GM12878 (cell line): ENCODE measurements at regions not wholly inside any gene's neighbourhood (a gene's known extent, or its start where the extent isn't known, plus 50 kb on each side); places are given as distances from the start of the nearest gene placed in this dataset.

Experiments
- CREM ChIP-seq: IDR thresholded peaks from 2 replicates; pipeline ENCODE4 v1.6.1; 2014; ENCODE audit warnings: antibody characterized with exemption, low read depth
- CTCF ChIP-seq, 3 experiments: IDR thresholded peaks in 2 of 3; conservative IDR thresholded peaks in 1 of 3; 2 replicates each; pipeline ENCODE4 v1.5.1; 2011; ENCODE audit warnings: low read depth in 3 of 3, low read length in 3 of 3, mild to moderate bottlenecking in 3 of 3, control low read depth in 2 of 3, moderate library complexity in 2 of 3, inconsistent platforms in 1 of 3, mixed read lengths in 1 of 3; ENCODE audit not compliant: control insufficient read depth in 2 of 3, insufficient read depth in 1 of 3; ENCODE audit errors: extremely low read depth in 1 of 3
- ESRRA ChIP-seq: IDR thresholded peaks from 2 replicates; pipeline ENCODE4 v1.6.1; 2012; ENCODE audit warnings: mild to moderate bottlenecking, low read length, improper control_type of control experiment
- GABPA ChIP-seq: IDR thresholded peaks from 2 replicates; pipeline ENCODE4 v1.6.1; 2014; ENCODE audit warnings: antibody characterized with exemption, low read depth, mild to moderate bottlenecking, inconsistent platforms
- KDM1A ChIP-seq: fragments of 200-600 bp; sonication (generic); IDR thresholded peaks from 2 replicates; pipeline ENCODE4 v1.6.1; 2016; ENCODE audit warnings: borderline replicate concordance
- PKNOX1 ChIP-seq: fragments of 450-650 bp; IDR thresholded peaks from 2 replicates; pipeline ENCODE4 v1.6.1; 2016; ENCODE audit warnings: mild to moderate bottlenecking
- POLR2AphosphoS5 ChIP-seq: IDR thresholded peaks from 2 replicates; pipeline ENCODE4 v1.6.1; 2011; ENCODE audit warnings: mild to moderate bottlenecking, low read length, inconsistent platforms
- RCOR1 ChIP-seq: conservative IDR thresholded peaks from 2 replicates; pipeline ENCODE4 v1.6.1; 2012; ENCODE audit warnings: low read depth, low read length, improper control_type of control experiment
- TF ChIP-seq, protein P1 (sequence below): IDR thresholded peaks from 2 replicates; pipeline ENCODE4 v1.6.1; 2011; ENCODE audit warnings: low read depth, low read length, improper control_type of control experiment, borderline replicate concordance

DNA sequence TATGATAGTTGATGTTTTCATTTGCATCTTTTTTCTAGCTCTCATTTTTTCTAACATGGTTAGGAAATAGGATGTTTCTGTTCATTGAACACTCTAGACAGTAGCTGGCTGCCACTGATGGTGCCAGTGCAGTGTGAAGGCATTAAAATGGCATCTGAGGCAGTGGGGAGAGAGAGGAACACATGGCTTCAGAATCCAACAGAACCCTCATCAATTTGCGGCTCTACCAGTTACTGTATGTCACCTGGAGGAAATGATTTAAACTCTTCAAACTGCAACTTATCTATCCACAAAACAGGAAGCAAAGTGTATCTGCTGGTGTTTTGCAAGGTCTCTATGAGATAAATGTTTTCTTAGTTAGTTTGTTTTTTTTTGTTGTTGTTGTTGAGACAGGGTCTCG is 305.2 kb upstream of the PRKCQ start:
- no peak for TF ChIP-seq GABPA
- TF ChIP-seq, protein P1, sequence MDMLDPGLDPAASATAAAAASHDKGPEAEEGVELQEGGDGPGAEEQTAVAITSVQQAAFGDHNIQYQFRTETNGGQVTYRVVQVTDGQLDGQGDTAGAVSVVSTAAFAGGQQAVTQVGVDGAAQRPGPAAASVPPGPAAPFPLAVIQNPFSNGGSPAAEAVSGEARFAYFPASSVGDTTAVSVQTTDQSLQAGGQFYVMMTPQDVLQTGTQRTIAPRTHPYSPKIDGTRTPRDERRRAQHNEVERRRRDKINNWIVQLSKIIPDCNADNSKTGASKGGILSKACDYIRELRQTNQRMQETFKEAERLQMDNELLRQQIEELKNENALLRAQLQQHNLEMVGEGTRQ, result no peak
- no peak for TF ChIP-seq CREM
- no peak for TF ChIP-seq ESRRA
- TF ChIP-seq KDM1A, result no peak
- no peak for TF ChIP-seq POLR2AphosphoS5
- TF ChIP-seq PKNOX1, result no peak
- no peak for TF ChIP-seq CTCF (IDR thresholded peaks at IDR 0.05 in 2 of 3, conservative IDR thresholded peaks at IDR 0.05 in 1 of 3; ENCODE audit: control insufficient read depth in 2 of 3, extremely low read depth in 1 of 3, insufficient read depth in 1 of 3, low read depth in 3 of 3, low read length in 3 of 3)
- no peak for TF ChIP-seq RCOR1
